HG03439 (cell line): ENCODE measurements at regions not wholly inside any gene's neighbourhood (a gene's known extent, or its start where the extent isn't known, plus 50 kb on each side); places are given as distances from the start of the nearest gene placed in this dataset.
"Not testable (repeated sequence)": the region's sequence is repeated elsewhere in the genome, so short reads cannot be mapped to it uniquely, and the experiment has no call there.

Source experiments
- ATAC-seq: cut with Tn5 transposase; IDR thresholded peaks from one replicate; pipeline ENCODE4 v1.9.1; 2021; ENCODE audit warnings: mild to moderate bottlenecking, moderate library complexity; ENCODE audit not compliant: unreplicated experiment

DNA sequence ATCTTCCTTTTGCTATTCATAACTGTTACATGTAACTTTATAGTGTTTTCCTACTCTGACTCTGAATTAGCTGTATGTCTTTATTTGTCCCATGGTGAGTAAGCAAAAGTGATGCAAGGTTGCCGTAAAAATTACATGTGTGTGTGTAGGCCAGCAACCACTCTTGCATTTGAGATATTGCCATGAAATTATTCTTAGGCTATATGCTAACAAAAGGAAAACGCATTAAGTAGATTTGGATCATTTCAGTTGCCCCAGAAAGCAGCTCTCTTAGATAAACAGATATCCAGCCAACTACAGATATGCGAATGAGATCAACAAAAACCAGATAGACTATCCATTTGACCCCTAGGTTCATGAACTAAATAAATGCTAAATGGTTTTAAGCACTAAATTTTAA is 73.6 kb downstream of the CYLC2 start:
- ATAC-seq: no peak

DNA sequence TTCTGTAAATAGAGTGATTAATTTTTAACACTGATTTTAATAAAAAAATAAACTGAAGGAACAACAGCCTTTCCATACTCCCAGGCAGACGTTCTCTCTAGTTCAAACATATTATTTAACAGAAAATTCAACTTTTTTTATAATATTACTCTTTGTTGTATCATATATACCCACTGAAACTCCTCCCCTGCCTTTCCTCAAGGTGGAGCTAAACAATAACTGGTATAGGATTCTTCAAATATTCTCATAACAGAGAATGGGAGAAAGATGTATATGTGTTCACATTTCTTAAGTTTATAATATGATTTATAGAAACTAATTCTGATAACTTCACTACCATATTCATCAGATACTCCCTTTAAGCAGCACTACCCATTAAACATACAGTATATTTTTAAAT is 83.4 kb downstream of the CYLC2 start:
- ATAC-seq: no peak

GRCh38 chr9:103082494-103082893 is 87.4 kb downstream of the CYLC2 start:
- ATAC-seq: no peak

- no peak for ATAC-seq
Observed at GRCh38 chr9:103089357-103089756, 94.2 kb downstream of the CYLC2 start.

GRCh38 chr9:103104101-103104500 is 109.0 kb downstream of the CYLC2 start:
- no peak for ATAC-seq

- no peak for ATAC-seq
Observed at GRCh38 chr9:103116246-103116645, 121.1 kb downstream of the CYLC2 start.

DNA sequence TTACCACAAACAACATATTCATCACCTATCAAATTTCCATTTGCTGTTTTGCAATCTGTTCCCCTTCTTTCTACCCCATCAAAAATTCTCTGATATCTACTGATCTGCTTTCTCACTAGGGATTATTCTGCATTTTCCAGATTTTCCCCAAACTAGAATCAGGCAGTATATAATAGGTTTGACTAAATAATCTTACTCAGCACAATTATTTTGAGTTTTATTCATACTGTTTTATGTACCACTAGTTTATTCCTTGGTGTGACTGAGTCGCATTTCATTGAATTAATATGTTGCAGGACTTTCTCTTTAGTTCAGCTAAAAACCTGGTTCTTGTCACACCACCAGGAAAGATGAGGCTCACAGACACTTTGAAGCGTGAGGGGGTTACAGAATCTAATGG is 131.4 kb downstream of the CYLC2 start:
- ATAC-seq: no peak

DNA sequence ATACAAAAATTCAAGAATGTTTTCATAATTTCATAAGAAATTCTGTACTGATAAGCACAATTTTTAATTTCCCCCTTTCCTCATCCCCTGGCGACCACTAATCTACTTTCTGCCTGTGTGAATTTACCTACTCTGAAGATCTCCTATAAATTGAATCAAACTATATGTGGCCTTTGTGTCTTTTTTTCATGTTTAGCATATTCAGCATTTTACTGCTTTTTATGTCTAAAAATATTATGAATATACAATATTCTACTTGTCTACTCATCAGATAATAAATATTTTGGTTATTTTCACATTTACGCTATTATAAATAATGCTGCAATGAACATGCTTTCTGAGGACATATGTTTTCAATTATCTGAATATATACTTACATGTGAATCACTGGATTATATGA is 144.8 kb downstream of the CYLC2 start:
- ATAC-seq: no peak

DNA sequence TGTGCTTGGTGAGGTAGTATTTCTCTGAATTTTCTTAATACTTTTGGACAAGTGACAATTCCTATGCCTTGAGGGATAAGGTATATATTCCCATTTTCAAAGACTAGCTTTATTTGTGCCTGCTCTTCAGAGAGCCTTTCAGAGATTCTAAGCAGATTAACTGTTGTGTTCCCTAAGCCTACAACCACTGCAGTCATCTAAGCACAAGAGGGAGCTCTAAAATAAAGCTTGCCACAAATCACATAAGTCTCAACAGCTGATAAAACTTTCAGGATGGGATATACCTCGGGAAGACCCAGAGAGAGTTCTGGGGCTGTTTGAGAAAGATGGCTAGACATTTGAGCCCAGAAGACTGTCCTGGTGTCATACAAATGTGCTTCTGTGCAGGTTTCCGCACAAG is 157.3 kb downstream of the CYLC2 start:
- no peak for ATAC-seq

GRCh38 chr9:103167530-103167929 is 172.4 kb downstream of the CYLC2 start:
- ATAC-seq: no peak

DNA sequence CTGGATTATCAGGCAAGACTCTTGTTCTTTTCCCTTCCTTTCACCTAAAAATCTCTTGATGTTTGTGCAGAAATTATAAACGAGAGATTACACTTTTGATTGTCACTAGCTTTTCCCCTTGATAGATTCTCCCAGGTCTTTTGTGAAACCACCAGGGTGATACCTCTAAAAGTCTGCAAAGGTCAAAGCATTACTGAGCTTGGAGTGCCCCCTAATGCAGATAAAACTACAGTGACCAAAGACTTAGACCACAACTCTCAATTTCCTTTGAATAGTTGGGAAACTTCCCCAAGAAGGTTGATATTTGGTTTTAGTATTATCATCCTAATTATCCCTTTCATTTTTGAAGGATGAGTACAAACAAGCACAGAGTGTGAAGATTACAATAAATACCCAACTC is 173.1 kb downstream of the CYLC2 start:
- no peak for ATAC-seq

DNA sequence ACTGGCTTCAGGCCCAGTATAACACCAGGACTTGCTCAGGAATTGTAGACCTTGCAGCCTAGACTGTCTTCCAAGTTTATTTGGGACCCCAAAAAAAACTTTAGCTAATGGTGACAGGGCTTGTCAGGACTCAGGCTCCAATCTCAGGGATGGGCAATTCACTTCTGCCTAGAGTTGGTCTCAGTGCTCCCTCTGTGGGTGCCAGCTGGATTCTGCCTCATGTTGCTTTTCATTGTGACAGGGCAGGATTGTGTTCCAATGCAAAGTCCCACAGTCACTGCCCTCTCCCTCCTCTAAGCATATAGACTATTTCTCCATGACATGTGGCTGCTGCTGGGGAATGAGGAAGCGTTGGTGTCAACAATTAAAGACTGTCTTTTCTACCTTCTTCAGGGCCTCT is 174.7 kb downstream of the CYLC2 start:
- ATAC-seq: no peak

DNA sequence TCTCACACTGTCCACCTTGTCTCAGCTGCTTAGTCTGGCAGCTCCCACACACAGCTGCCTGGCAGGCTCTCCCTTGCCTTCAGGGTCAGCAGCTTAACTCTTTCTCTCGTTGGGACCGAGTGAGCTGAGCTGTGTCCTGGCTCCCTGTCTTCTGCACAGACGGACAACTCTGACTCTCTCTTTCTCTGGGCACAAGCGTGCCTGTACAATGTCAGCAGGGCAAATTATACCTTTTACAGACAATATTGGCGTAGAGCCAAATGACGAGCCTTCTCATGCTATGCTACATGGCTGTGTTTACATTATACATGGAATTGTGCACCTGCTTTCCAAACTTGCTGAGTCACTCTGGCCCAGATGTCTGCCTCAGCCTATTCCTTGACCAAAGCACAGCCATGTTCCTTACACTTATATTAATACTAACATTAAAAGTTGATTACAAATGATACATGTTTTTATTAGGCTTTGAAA is 188.6 kb downstream of the CYLC2 start:
- ATAC-seq: no peak

- ATAC-seq: no peak
Observed at GRCh38 chr9:103186959-103187358, 191.8 kb downstream of the CYLC2 start.

DNA sequence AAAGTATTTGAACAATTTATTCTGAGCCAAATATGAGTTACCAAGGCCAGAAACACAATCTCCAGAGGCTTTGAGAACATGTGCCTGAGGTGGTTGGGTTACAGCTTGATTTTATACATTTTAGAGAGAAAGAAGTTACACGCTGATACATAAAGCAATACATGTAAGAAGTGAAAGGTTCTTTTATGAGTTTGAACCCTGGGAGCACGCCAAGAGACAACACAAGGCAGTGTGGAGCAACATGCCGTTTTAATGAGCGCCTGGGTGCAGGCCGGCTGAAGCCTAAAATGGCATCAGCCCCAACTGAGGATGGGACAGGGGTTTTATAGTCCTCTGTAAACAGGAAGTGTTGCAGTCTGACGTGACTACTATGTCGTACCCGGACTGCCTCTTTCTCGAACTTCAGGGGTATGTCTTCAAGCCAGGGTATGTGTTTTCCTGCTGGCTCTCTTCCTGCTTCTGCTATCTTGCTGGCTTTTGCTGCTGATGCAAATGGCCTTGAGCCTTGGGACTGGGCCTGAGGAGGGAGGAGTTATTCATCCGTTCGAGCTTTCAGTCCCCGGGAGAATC is 193.7 kb downstream of the CYLC2 start:
- ATAC-seq: no peak

GRCh38 chr9:103193992-103194391 is 198.9 kb downstream of the CYLC2 start:
- ATAC-seq: no peak

- no peak for ATAC-seq
Observed at GRCh38 chr9:103203172-103203571, 208.0 kb downstream of the CYLC2 start.

- not testable (repeated sequence) for ATAC-seq
Observed at GRCh38 chr9:103205881-103206585, 210.9 kb downstream of the CYLC2 start.

DNA sequence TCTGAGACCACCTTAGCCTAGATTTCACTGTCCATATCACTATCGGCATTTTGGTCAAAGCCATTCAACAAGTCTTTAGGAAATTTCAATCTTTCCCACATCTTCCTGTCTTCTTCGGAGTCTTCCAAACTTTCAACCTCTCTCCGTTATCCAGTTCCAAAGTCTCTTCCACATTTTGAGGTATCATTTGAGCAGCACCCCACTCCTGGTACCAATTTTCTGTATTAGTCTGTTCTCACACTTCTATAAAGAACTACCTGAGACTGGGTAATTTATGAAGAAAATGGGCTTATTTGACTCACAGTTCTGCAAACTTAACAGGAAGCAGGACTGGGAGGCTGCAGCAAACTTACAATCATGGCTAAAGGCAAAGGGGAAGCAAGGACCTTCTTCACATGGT is 215.5 kb downstream of the CYLC2 start:
- no peak for ATAC-seq

GRCh38 chr9:103215197-103215596 is 220.1 kb downstream of the CYLC2 start:
- ATAC-seq: no peak

- no peak for ATAC-seq
Observed at GRCh38 chr9:103225702-103226646, 230.8 kb downstream of the CYLC2 start.

GRCh38 chr9:103226647-103227013 is 231.5 kb downstream of the CYLC2 start:
- no peak for ATAC-seq
